H1 (cell line): ENCODE measurements at regions not wholly inside any gene's neighbourhood (a gene's known extent, or its start where the extent isn't known, plus 50 kb on each side); places are given as distances from the start of the nearest gene placed in this dataset.

Source experiments
- CTCF ChIA-PET: fragments of 300-600 bp; sonication (Branson Sonifier 250); formaldehyde crosslinking; loops from one replicate; lab custom pipeline; 2021; ENCODE audit not compliant: partially characterized antibody; lab: Charles Lee
- POLR2A ChIA-PET: fragments of 300-600 bp; sonication (Branson Sonifier 250); formaldehyde crosslinking; loops from one replicate; lab custom pipeline; 2021; ENCODE audit warnings: inconsistent platforms; ENCODE audit not compliant: partially characterized antibody; lab: Charles Lee
- DNase-seq, 2 experiments: peaks; one replicate each; pipeline versions ENCODE4 v3.0.0 to v3.0.0-alpha.2; 2010 to 2022; ENCODE audit warnings: low spot score in 2 of 2, low read depth in 1 of 2, mixed read lengths in 1 of 2
- FAIRE-seq: peaks from 2 replicates; lab custom pipeline; 2011; peaks lifted over from hg19 to GRCh38; lab: Jason Lieb, UNC
- H2AFZ ChIP-seq: 2 replicates; pipeline ENCODE4 v1.8.1; 2012; ENCODE audit warnings: low read length, inconsistent platforms
- H2AK5ac ChIP-seq: 2 replicates; pipeline ENCODE4 v1.6.1; 2013; ENCODE audit warnings: low read depth, low read length
- H2BK120ac ChIP-seq: replicated peaks from 2 replicates; pipeline ENCODE3; 2013; ENCODE audit warnings: low read depth, low read length, inconsistent platforms
- H2BK12ac ChIP-seq: 2 replicates; pipeline ENCODE4 v1.6.1; 2013; ENCODE audit warnings: low read depth, low read length
- H2BK15ac ChIP-seq: 2 replicates; pipeline ENCODE4 v1.6.1; 2013; ENCODE audit warnings: low read length
- H2BK20ac ChIP-seq: 2 replicates; pipeline ENCODE4 v1.6.1; 2013; ENCODE audit warnings: low read length
- H2BK5ac ChIP-seq: 2 replicates; pipeline ENCODE4 v1.6.1; 2013; ENCODE audit warnings: low read depth, low read length
- H3K14ac ChIP-seq: 2 replicates; pipeline ENCODE4 v1.6.1; 2013; ENCODE audit warnings: inconsistent platforms; ENCODE audit not compliant: insufficient read length
- H3K18ac ChIP-seq: 2 replicates; pipeline ENCODE4 v1.6.1; 2013; ENCODE audit warnings: low read length; ENCODE audit errors: extremely low read depth
- H3K23ac ChIP-seq: 2 replicates; pipeline ENCODE4 v1.6.1; 2013; ENCODE audit warnings: inconsistent platforms; ENCODE audit not compliant: insufficient read length
- H3K23me2 ChIP-seq: 2 replicates; pipeline ENCODE4 v1.6.1; 2013; ENCODE audit warnings: low read depth, low read length
- H3K27ac ChIP-seq: 2 replicates; pipeline ENCODE4 v1.6.1; 2011; ENCODE audit warnings: low read depth, low read length, inconsistent platforms
- H3K27me3 ChIP-seq, 4 experiments: replicated peaks in 1 of 4; 1 replicate in 1 of 4; 2 replicates in 3 of 4; pipeline versions ENCODE4 v1.6.1 to v1.8.1; 2011 to 2013; ENCODE audit warnings: low read length in 3 of 4, mild to moderate bottlenecking in 3 of 4, inconsistent platforms in 2 of 4, mixed read lengths in 2 of 4, moderate library complexity in 1 of 4; ENCODE audit not compliant: control insufficient read depth in 3 of 4, insufficient read depth in 3 of 4; ENCODE audit errors: extremely low read depth in 1 of 4
- H3K36me3 ChIP-seq, 4 experiments: 2 replicates each; pipeline versions ENCODE4 v1.6.1 to v1.8.1; 2011 to 2013; ENCODE audit warnings: mild to moderate bottlenecking in 4 of 4, low read length in 3 of 4, moderate library complexity in 2 of 4, control low read depth in 1 of 4, inconsistent platforms in 1 of 4; ENCODE audit not compliant: insufficient read depth in 4 of 4, control insufficient read depth in 2 of 4
- H3K4ac ChIP-seq: replicated peaks from 2 replicates; pipeline ENCODE3; 2013; ENCODE audit warnings: low read length, low read depth, mixed read lengths, inconsistent platforms; ENCODE audit not compliant: insufficient read length
- H3K4me1 ChIP-seq, 4 experiments: replicated peaks in 1 of 4; 1 replicate in 1 of 4; 2 replicates in 3 of 4; pipeline versions ENCODE4 v1.6.1 to v1.8.1; 2011 to 2013; ENCODE audit warnings: low read length in 3 of 4, inconsistent platforms in 2 of 4, mixed read lengths in 1 of 4; ENCODE audit not compliant: insufficient read depth in 4 of 4, control insufficient read depth in 3 of 4
- H3K4me2 ChIP-seq, 2 experiments: 2 replicates each; pipeline versions ENCODE4 v1.6.1 to v1.8.1; 2011 to 2013; ENCODE audit warnings: low read depth in 2 of 2, low read length in 2 of 2, control low read depth in 1 of 2, inconsistent platforms in 1 of 2, mild to moderate bottlenecking in 1 of 2; ENCODE audit not compliant: insufficient read depth in 1 of 2
- H3K4me3 ChIP-seq, 4 experiments: fragments of 200-600, 300-600 bp in 1 of 4; sonication (generic), shearing (Covaris generic), sonication (Bioruptor Twin) in 1 of 4; 2 replicates each; pipeline versions ENCODE4 v1.5.1 to v1.8.1; 2011 to 2016; ENCODE audit warnings: low read length in 4 of 4, low read depth in 3 of 4, control low read depth in 2 of 4, inconsistent platforms in 2 of 4, mild to moderate bottlenecking in 2 of 4, mixed read lengths in 1 of 4, moderate library complexity in 1 of 4; ENCODE audit not compliant: insufficient read depth in 2 of 4; ENCODE audit errors: extremely low read depth in 1 of 4
- H3K56ac ChIP-seq: replicated peaks from 2 replicates; pipeline ENCODE3; 2013; ENCODE audit warnings: low read depth, mild to moderate bottlenecking, mixed read lengths, low read length, inconsistent platforms; ENCODE audit not compliant: insufficient read length
- H3K79me1 ChIP-seq: 2 replicates; pipeline ENCODE4 v1.6.1; 2013; ENCODE audit warnings: low read depth, low read length, control low read depth
- H3K79me2 ChIP-seq, 2 experiments: 2 replicates each; pipeline versions ENCODE4 v1.6.1 to v1.8.1; 2012 to 2013; ENCODE audit warnings: low read length in 2 of 2, mild to moderate bottlenecking in 2 of 2, inconsistent platforms in 1 of 2; ENCODE audit not compliant: insufficient read depth in 2 of 2, control insufficient read depth in 1 of 2
- H3K9ac ChIP-seq, 4 experiments: replicated peaks in 1 of 4; 1 replicate in 1 of 4; 2 replicates in 3 of 4; pipeline versions ENCODE4 v1.6.1 to v1.8.1; 2011 to 2013; ENCODE audit warnings: low read depth in 3 of 4, low read length in 3 of 4, control low read depth in 2 of 4, mild to moderate bottlenecking in 2 of 4, moderate library complexity in 2 of 4, inconsistent platforms in 1 of 4; ENCODE audit errors: extremely low read depth in 1 of 4
- H3K9me3 ChIP-seq, 2 experiments: 2 replicates each; pipeline versions ENCODE4 v1.6.1 to v1.8.1; 2012 to 2013; ENCODE audit warnings: mild to moderate bottlenecking in 2 of 2, moderate library complexity in 2 of 2, control low read depth in 1 of 2, inconsistent platforms in 1 of 2, low read depth in 1 of 2, low read length in 1 of 2, mixed read lengths in 1 of 2; ENCODE audit not compliant: insufficient read depth in 2 of 2
- H4K20me1 ChIP-seq, 2 experiments: replicated peaks in 1 of 2; 2 replicates each; pipeline versions ENCODE3 to v1.8.1; 2011 to 2013; ENCODE audit warnings: inconsistent platforms in 2 of 2, low read length in 2 of 2, mild to moderate bottlenecking in 1 of 2; ENCODE audit not compliant: insufficient read depth in 2 of 2, control insufficient read depth in 1 of 2
- H4K5ac ChIP-seq: 2 replicates; pipeline ENCODE4 v1.6.1; 2013; ENCODE audit warnings: low read length, low read depth, mixed read lengths, inconsistent platforms; ENCODE audit not compliant: insufficient read length
- H4K8ac ChIP-seq: 2 replicates; pipeline ENCODE4 v1.8.0; 2013; ENCODE audit warnings: mild to moderate bottlenecking, moderate library complexity, low read length, inconsistent platforms; ENCODE audit not compliant: insufficient read depth; ENCODE audit errors: extremely low read depth
- H4K91ac ChIP-seq: replicated peaks from 2 replicates; pipeline ENCODE3; 2013; ENCODE audit warnings: low read length, mixed read lengths, inconsistent platforms; ENCODE audit not compliant: insufficient read length
- CHD1 ChIP-seq: IDR thresholded peaks from 2 replicates; pipeline ENCODE4 v1.6.1; 2012; ENCODE audit warnings: low read depth, low read length, improper control_type of control experiment
- EZH2 ChIP-seq: fragments of 200-600 bp; sonication (generic); IDR thresholded peaks from 2 replicates; pipeline ENCODE4 v1.7.1; 2012; ENCODE audit warnings: low read depth, mild to moderate bottlenecking, moderate library complexity, low read length, inconsistent platforms; ENCODE audit not compliant: severe bottlenecking
- HDAC2 ChIP-seq, 2 experiments: fragments of 300-600 bp in 1 of 2; sonication (generic) in 1 of 2; IDR thresholded peaks; 2 replicates each; pipeline ENCODE4 v1.6.1; 2011 to 2012; ENCODE audit warnings: low read depth in 2 of 2, low read length in 2 of 2, mild to moderate bottlenecking in 2 of 2, moderate library complexity in 2 of 2, borderline replicate concordance in 1 of 2, inconsistent platforms in 1 of 2
- KDM1A ChIP-seq: fragments of 200-600, 300-600 bp; sonication (generic); IDR thresholded peaks from 2 replicates; pipeline ENCODE4 v1.7.1; 2016; ENCODE audit warnings: mild to moderate bottlenecking, low read length, borderline replicate concordance
- KDM4A ChIP-seq: IDR thresholded peaks from one replicate; pipeline ENCODE4 v1.7.1; 2012; ENCODE audit warnings: low read depth, mild to moderate bottlenecking, moderate library complexity, low read length, inconsistent platforms; ENCODE audit not compliant: severe bottlenecking
- MAFK ChIP-seq: IDR thresholded peaks from 2 replicates; pipeline ENCODE4 v1.6.1; 2012; ENCODE audit warnings: low read depth, mild to moderate bottlenecking, improper control_type of control experiment, low read length
- SP1 ChIP-seq: IDR thresholded peaks from 2 replicates; pipeline ENCODE4 v1.6.1; 2011; ENCODE audit warnings: low read depth, low read length
- SP4 ChIP-seq: IDR thresholded peaks from 2 replicates; pipeline ENCODE4 v1.6.1; 2012; ENCODE audit warnings: low read length, inconsistent platforms
- TAF1 ChIP-seq: IDR thresholded peaks from 2 replicates; pipeline ENCODE4 v1.6.1; 2011; ENCODE audit warnings: mild to moderate bottlenecking, low read depth, low read length
- TBP ChIP-seq: IDR thresholded peaks from 2 replicates; pipeline ENCODE4 v1.6.1; 2011; ENCODE audit warnings: low read depth, low read length, improper control_type of control experiment
- WGBS, 2 experiments: shearing (Covaris generic) in 1 of 2; methylation state at CpG; one replicate each; pipeline versions ENCODE4 v1.1.6 to v1.1.7; 2013 to 2015; ENCODE audit warnings: low lambda C conversion rate in 2 of 2, mixed read lengths in 2 of 2, inconsistent platforms in 1 of 2, low coverage in 1 of 2, missing lambda C conversion rate in 1 of 2; ENCODE audit not compliant: insufficient replicate concordance in 2 of 2, insufficient coverage in 1 of 2, insufficient read length in 1 of 2; ENCODE audit errors: extremely low coverage in 1 of 2, missing lambda C conversion rate in 1 of 2; 5-methylcytosine and 5-hydroxymethylcytosine counted together

DNA sequence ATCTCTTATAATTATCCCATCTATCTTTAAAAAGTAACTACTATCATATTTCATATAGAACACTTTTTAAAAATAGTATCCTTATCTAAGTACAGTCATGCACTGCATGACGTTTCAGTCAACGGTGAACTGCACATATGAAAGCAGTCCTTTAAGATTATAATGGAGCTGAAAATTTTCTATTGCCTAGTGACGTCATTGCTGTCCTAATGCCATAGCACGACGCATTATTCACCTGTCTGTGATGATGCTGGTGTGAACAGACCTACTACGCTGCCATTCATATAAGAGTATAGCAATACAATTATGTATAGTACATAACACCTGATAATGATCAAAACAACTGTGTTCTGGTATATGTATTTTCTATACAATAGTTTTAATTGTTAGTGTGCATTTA, 225.0 kb downstream of the SOX2 start:
- Histone ChIP-seq H2BK12ac (no peak overlapping the region), H3K4me3 (no peak overlapping the region), H3K79me1 (no peaks in the 10 kb centered on the region), H2BK5ac (no peak overlapping the region), H3K18ac (no peak overlapping the region), H3K4me2 (no peak overlapping the region), H3K9me3 (no peaks in the 10 kb centered on the region), H2BK120ac (no peak overlapping the region), H4K8ac (no peak overlapping the region), H3K27ac (no peak overlapping the region), H4K20me1 (no peaks in the 10 kb centered on the region), H2BK15ac (no peak overlapping the region), H4K5ac (no peak overlapping the region), H3K9ac (no peak overlapping the region), H2BK20ac (no peak overlapping the region), H2AFZ (no peak overlapping the region), H3K56ac (no peak overlapping the region), H3K14ac (no peak overlapping the region), H3K79me2 (no peaks in the 10 kb centered on the region), H3K4ac (no peak overlapping the region), H3K27me3 (no peaks in the 10 kb centered on the region), H3K23me2 (no peaks in the 10 kb centered on the region), H4K91ac (no peak overlapping the region), H2AK5ac (no peak overlapping the region), H3K4me1 (peaks cover 3 to 8% (median 6%) of the 10 kb centered on the region in 4 experiments; a peak in 5 of 7 replicates), H3K23ac (no peak overlapping the region), H3K36me3 (no peaks in the 10 kb centered on the region)
- DNase-seq (no peak), FAIRE-seq (no peak)
- TF ChIP-seq KDM1A (no peak), MAFK (no peak), KDM4A (no peak), EZH2 (no peak), SP4 (no peak), TBP (no peak), CHD1 (no peak), TAF1 (no peak), SP1 (no peak), HDAC2 (IDR thresholded peaks at IDR 0.05; ENCODE audit: borderline replicate concordance in 1 of 2, low read depth in 2 of 2, low read length in 2 of 2) (no peak)
- ChIA-PET CTCF (interaction anchor here (0.6 to 0.8 kb wide), 4 partner anchors 22 to 292 kb away, joined by 3 to 4 read pairs (median 3); no protein-coding TSS in a partner anchor), POLR2A (no interaction called here)
- 95% methylated on average over 6 of the region's 6 CpGs; no CpG with 5 or more reads in 1 of the 2 experiments for WGBS, 2 experiments
